WTC11 (cell line): ENCODE measurements at regions not wholly inside any gene's neighbourhood (a gene's known extent, or its start where the extent isn't known, plus 50 kb on each side); places are given as distances from the start of the nearest gene placed in this dataset.
"Not testable (repeated sequence)": the region's sequence is repeated elsewhere in the genome, so short reads cannot be mapped to it uniquely, and the experiment has no call there.

ENCODE experiments used
- ATAC-seq: fragments of 200-7000 bp; cut with Tn5 transposase; 2 replicates; pipeline ENCODE4 v1.10.0; 2021; ENCODE audit warnings: mild to moderate bottlenecking, moderate library complexity
- CTCF ChIA-PET: fragments of 300-600 bp; sonication (Branson Sonifier 250); formaldehyde crosslinking; loops from one replicate; lab custom pipeline; 2021; ENCODE audit warnings: antibody characterized with exemption; lab: Charles Lee
- POLR2A ChIA-PET: fragments of 350-600 bp; sonication (Branson Sonifier 250); formaldehyde crosslinking; loops from one replicate; lab custom pipeline; 2021; ENCODE audit warnings: antibody characterized with exemption; lab: Charles Lee
- DNase-seq: peaks from one replicate; pipeline ENCODE4 v3.0.0; 2021; ENCODE audit warnings: low spot score
- H3K27ac Mint-ChIP-seq: 2 replicates; pipeline ENCODE4 v1.8.0; 2021; ENCODE audit warnings: mixed read lengths
- H3K27me3 Mint-ChIP-seq: 2 replicates; pipeline ENCODE4 v1.8.0; 2021; ENCODE audit warnings: low read depth, mild to moderate bottlenecking, moderate library complexity, mixed read lengths
- H3K36me3 Mint-ChIP-seq: 2 replicates; pipeline ENCODE4 v1.8.0; 2021; ENCODE audit warnings: mixed read lengths
- H3K4me1 Mint-ChIP-seq: 2 replicates; pipeline ENCODE4 v1.8.0; 2022; ENCODE audit warnings: mixed read lengths
- H3K4me3 Mint-ChIP-seq: 2 replicates; pipeline ENCODE4 v1.8.0; 2021; ENCODE audit warnings: mild to moderate bottlenecking, moderate library complexity, mixed read lengths
- H3K9me3 Mint-ChIP-seq: 2 replicates; pipeline ENCODE4 v1.8.0; 2021; ENCODE audit warnings: mixed read lengths
- AFF4 ChIP-seq: sonication (generic); formaldehyde crosslinking; IDR thresholded peaks from 2 replicates; pipeline ENCODE4 v1.8.1; 2023; ENCODE audit warnings: mild to moderate bottlenecking, missing genetic modification reagents, borderline replicate concordance
- CREB1 ChIP-seq: sonication (generic); formaldehyde crosslinking; IDR thresholded peaks from 2 replicates; pipeline ENCODE4 v1.8.0; 2023; ENCODE audit warnings: mild to moderate bottlenecking, missing genetic modification reagents
- CTCF ChIP-seq: fragments of 200-600 bp; IDR thresholded peaks from 2 replicates; pipeline ENCODE4 v1.8.0; 2022; ENCODE audit warnings: antibody characterized with exemption
- ELF4 ChIP-seq: sonication (generic); formaldehyde crosslinking; IDR thresholded peaks from 2 replicates; pipeline ENCODE4 v1.8.1; 2022; ENCODE audit warnings: low read depth, mild to moderate bottlenecking, moderate library complexity, missing genetic modification reagents
- FOXJ3 ChIP-seq: sonication (generic); formaldehyde crosslinking; IDR thresholded peaks from 2 replicates; pipeline ENCODE4 v1.9.0; 2021; ENCODE audit warnings: missing genetic modification reagents, mild to moderate bottlenecking, borderline replicate concordance
- GRHL2 ChIP-seq: fragments of 250-450 bp; sonication (Bioruptor Pico); IDR thresholded peaks from 2 replicates; pipeline ENCODE4 v1.8.0; 2022; ENCODE audit warnings: mild to moderate bottlenecking, moderate library complexity; ENCODE audit not compliant: insufficient replicate concordance, severe bottlenecking
- HMGXB4 ChIP-seq: sonication (generic); formaldehyde crosslinking; IDR thresholded peaks from 2 replicates; pipeline ENCODE4 v1.8.1; 2023; ENCODE audit warnings: mild to moderate bottlenecking, moderate library complexity, missing genetic modification reagents
- MAX ChIP-seq: sonication (generic); formaldehyde crosslinking; IDR thresholded peaks from 2 replicates; pipeline ENCODE4 v1.8.0; 2022; ENCODE audit warnings: mild to moderate bottlenecking, missing genetic modification reagents
- NR1H2 ChIP-seq: sonication (generic); formaldehyde crosslinking; IDR thresholded peaks from 2 replicates; pipeline ENCODE4 v1.9.0; 2021; ENCODE audit warnings: mild to moderate bottlenecking, moderate library complexity, missing genetic modification reagents
- NR3C1 ChIP-seq: sonication (generic); formaldehyde crosslinking; conservative IDR thresholded peaks from 2 replicates; pipeline ENCODE4 v1.8.1; 2023; ENCODE audit warnings: low read depth, mild to moderate bottlenecking, missing genetic modification reagents
- PRDM15 ChIP-seq: sonication (generic); formaldehyde crosslinking; IDR thresholded peaks from 2 replicates; pipeline ENCODE4 v1.8.0; 2022; ENCODE audit warnings: missing genetic modification reagents
- ZNF121 ChIP-seq: sonication (generic); formaldehyde crosslinking; IDR thresholded peaks from 2 replicates; pipeline ENCODE4 v1.8.0; 2023; ENCODE audit warnings: missing genetic modification reagents
- ZNF317 ChIP-seq: sonication (generic); formaldehyde crosslinking; IDR thresholded peaks from 2 replicates; pipeline ENCODE4 v1.8.1; 2023; ENCODE audit warnings: low read depth, mild to moderate bottlenecking, moderate library complexity, missing genetic modification reagents, borderline replicate concordance
- ZNF512 ChIP-seq: sonication (generic); formaldehyde crosslinking; IDR thresholded peaks from 2 replicates; pipeline ENCODE4 v1.8.1; 2022; ENCODE audit warnings: missing genetic modification reagents, borderline replicate concordance

- no peak for TF ChIP-seq CTCF
- no peak for TF ChIP-seq PRDM15 (CRISPR knock-in tag)
These were observed 361.0 kb upstream of the FZD8 start (continued) for GRCh38 chr10:36003031-36003600.

GRCh38 chr10:36002445-36002844, 360.3 kb upstream of the FZD8 start:
- TF ChIP-seq FOXJ3 (CRISPR knock-in tag): no peak
- no peak for TF ChIP-seq CREB1 (CRISPR knock-in tag)
- TF ChIP-seq ZNF512 (CRISPR knock-in tag): no peak
- TF ChIP-seq ZNF121 (CRISPR knock-in tag): no peak
- TF ChIP-seq MAX (CRISPR knock-in tag): no peak
- no peak for TF ChIP-seq NR1H2 (CRISPR knock-in tag)
- TF ChIP-seq ZNF317 (CRISPR knock-in tag): no peak
- no peak for TF ChIP-seq GRHL2 (CRISPR knock-in tag)
- TF ChIP-seq AFF4 (CRISPR knock-in tag): no peak
- TF ChIP-seq HMGXB4: no peak
- TF ChIP-seq NR3C1 (CRISPR knock-in tag): no peak
- TF ChIP-seq ELF4 (CRISPR knock-in tag): no peak
- Mint-ChIP-seq H3K4me3 (no peak overlapping the region), H3K27ac (no peak overlapping the region), H3K36me3 (no peaks in the 10 kb centered on the region), H3K9me3 (peaks cover 12% of the 10 kb centered on the region), H3K27me3 (no peaks in the 10 kb centered on the region), H3K4me1 (no peaks in the 10 kb centered on the region)
- POLR2A ChIA-PET: no interaction called here
- CTCF ChIA-PET: no interaction called here
- ATAC-seq: no peak
- no peak for DNase-seq

GRCh38 chr10:36000754-36001153, 358.7 kb upstream of the FZD8 start:
- DNase-seq, H3K27me3 Mint-ChIP-seq, H3K36me3 Mint-ChIP-seq, H3K4me1 Mint-ChIP-seq, H3K4me3 Mint-ChIP-seq, H3K27ac Mint-ChIP-seq, POLR2A ChIA-PET, ATAC-seq: not testable (repeated sequence)
- CTCF ChIA-PET: interaction anchor here (0.6 to 1.4 kb wide), 2 partner anchors 366 to 673 kb away, joined by 3 to 4 read pairs; no protein-coding TSS in a partner anchor
- peaks cover 11% of the 10 kb centered on the region for H3K9me3 Mint-ChIP-seq
